ENCODE measurements at regions not wholly inside any gene's neighbourhood (a gene's known extent, or its start where the extent isn't known, plus 50 kb on each side); places are given as distances from the start of the nearest gene placed in this dataset.
"Not testable (repeated sequence)": the region's sequence is repeated elsewhere in the genome, so short reads cannot be mapped to it uniquely, and the experiment has no call there.

DNA sequence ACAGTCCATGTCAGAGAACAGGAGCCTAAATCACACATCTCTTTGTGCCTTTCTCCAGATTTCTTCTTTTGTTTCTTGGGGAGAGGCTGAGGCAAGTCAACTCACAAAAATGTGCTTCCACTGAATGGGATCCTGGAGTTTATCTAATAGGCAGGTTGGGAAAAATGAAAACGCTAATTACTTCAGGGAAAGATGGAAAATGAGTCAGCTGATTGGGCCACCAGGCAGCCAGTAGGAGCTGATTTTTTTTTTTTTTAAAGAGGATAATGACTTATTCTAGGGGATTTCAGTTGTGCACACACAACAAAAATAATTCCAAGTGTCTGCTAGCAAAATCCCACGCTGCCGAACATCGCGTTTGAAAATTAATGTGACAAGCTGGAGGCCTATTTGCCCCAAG is 412.8 kb upstream of the ZMIZ1 start:
- Mint-ChIP-seq H3K4me3 (no peak overlapping the region), H3K9me3 (no peaks in the 10 kb centered on the region), H3K27ac (no peak overlapping the region), H3K27me3 (peaks cover 19% of the 10 kb centered on the region), H3K4me1 (no peaks in the 10 kb centered on the region), H3K36me3 (ENCODE audit: low read depth) (no peaks in the 10 kb centered on the region)
- no peak for ATAC-seq (replicated peaks)

GRCh38 chr10:78656417-78657162 is 412.2 kb upstream of the ZMIZ1 start:
- no peaks in the 10 kb centered on the region for H3K9me3 Mint-ChIP-seq
- no peak overlapping the region for H3K27ac Mint-ChIP-seq
- no peak overlapping the region for H3K4me3 Mint-ChIP-seq
- peaks cover 15% of the 10 kb centered on the region for H3K27me3 Mint-ChIP-seq
- no peak for ATAC-seq (replicated peaks)
- H3K4me1 Mint-ChIP-seq = no peaks in the 10 kb centered on the region
- H3K36me3 Mint-ChIP-seq (ENCODE audit: low read depth) = no peaks in the 10 kb centered on the region

DNA sequence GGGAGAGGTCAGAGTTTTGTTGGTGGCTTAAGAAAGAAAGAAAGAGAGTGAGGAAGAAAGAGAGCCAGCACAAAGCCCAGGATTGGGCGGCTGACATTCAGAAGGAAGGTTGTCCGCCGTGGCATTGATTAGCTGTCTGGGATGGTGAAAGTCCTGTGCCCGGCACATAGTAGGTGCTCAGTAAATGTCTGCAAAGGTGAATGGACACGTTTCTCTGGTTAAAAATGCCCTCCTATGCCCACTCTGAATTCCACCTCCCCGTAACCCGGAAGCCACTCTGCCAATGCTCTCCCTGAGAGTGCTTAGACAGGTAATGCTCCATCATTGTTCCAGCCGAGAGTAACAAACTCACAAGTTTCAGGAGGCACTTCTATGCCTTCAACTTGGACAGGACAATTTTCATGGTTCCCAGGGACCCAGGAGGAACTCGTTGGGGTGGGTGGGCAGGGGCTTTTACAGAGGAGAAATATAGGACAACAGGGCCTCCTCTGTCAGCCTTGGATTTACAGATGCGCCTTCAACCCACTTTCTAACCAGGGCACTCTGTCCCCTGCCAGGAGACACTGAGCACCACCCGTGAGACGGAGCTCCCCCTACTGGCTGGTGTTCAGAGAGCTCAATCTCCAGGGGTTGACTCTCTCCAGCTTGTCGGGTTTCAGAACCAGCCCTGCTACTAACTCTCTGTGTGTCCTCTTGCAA is 411.5 kb upstream of the ZMIZ1 start:
- no peaks in the 10 kb centered on the region for H3K4me1 Mint-ChIP-seq
- H3K27ac Mint-ChIP-seq = no peak overlapping the region
- ATAC-seq (replicated peaks) = peak; percentile 82
- no peak overlapping the region for H3K4me3 Mint-ChIP-seq
- peaks cover 13% of the 10 kb centered on the region for H3K27me3 Mint-ChIP-seq
- H3K36me3 Mint-ChIP-seq (ENCODE audit: low read depth) = no peaks in the 10 kb centered on the region
- no peaks in the 10 kb centered on the region for H3K9me3 Mint-ChIP-seq

DNA sequence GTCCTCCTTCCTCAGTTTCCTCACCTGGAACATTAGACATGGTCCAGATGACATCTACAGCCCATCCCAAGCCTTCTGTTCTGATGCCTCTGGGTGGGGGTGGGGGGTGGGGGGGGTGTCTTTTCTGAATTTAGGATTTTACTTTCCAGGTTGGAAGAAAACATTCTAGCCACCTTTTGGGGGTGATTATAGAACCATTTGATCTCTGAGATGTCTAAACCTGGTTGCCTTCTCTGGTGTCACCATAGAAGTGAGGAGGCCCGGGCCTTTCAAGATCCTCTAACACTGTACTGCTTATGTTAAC is 411.0 kb upstream of the ZMIZ1 start:
- Mint-ChIP-seq H3K4me1 (no peaks in the 10 kb centered on the region), H3K27me3 (peaks cover 15% of the 10 kb centered on the region), H3K9me3 (no peaks in the 10 kb centered on the region), H3K36me3 (ENCODE audit: low read depth) (no peaks in the 10 kb centered on the region), H3K27ac (no peak overlapping the region), H3K4me3 (no peak overlapping the region)
- ATAC-seq (replicated peaks) = no peak

DNA sequence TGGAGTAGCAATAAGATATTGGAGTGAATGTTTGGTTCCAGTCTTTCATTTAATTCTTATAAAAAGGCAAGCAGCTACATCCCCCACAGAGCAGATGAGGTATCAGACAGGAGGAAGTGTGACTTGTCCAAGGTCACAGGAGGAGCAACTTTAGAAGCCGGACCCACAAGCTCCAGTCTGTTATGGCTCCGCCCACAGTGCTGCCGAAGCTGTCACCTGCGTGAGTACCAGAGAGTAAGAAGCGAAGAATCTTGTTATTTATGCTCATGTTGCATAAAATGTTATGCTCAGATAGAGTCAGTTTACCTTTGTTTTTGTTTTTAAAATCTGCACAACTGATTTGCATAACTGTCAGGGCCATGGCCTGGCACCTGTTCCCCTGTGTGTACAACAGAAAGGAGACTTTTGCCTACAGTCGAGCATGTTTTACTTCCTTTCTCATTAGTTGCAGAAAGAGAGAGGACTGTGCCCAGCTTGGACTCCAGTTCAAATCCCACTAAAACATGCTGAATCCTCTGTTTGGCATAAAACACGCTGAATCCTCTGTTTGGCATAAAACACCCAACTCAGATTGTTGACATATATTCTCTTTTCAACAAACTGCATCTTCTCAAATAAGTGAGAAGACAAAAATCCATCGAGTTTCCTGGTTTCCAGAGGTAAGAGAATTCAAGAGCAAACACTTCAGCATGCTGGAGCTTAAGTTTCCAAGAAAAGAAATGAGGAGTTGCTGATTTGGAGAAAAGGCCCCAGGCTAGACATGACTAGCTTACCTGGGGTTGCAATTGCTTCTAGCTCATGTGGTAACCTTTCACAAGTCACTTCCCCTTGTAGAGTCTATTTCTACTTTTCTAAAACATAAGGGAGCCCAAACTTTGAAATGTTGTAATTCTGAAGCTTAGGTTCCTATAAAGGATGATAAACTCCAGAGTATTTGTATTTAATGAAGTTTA is 409.8 kb upstream of the ZMIZ1 start:
- H3K27me3 Mint-ChIP-seq = peaks cover 14% of the 10 kb centered on the region
- H3K4me1 Mint-ChIP-seq = no peaks in the 10 kb centered on the region
- no peak overlapping the region for H3K4me3 Mint-ChIP-seq
- H3K9me3 Mint-ChIP-seq = no peaks in the 10 kb centered on the region
- ATAC-seq (replicated peaks) = no peak
- no peak overlapping the region for H3K27ac Mint-ChIP-seq
- H3K36me3 Mint-ChIP-seq (ENCODE audit: low read depth) = no peaks in the 10 kb centered on the region

DNA sequence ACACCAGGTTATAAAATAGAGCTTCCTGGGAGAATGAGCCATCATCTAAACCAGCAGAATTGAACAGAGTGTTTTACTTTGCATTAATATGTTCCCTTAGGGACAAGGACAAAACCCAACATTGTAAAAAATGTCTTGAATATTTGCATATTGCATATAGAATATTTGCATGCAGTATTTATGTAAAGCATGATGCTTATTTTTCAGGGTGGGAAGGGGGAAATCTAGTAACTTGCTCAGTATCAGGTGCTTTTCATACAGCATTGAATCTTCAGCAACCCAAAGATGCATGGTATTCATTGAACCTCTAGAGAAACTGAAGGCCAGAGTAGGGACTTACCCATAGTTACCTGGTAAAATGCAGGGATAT is 409.2 kb upstream of the ZMIZ1 start:
- Mint-ChIP-seq H3K27me3 (peaks cover 17% of the 10 kb centered on the region), H3K4me3 (no peak overlapping the region), H3K9me3 (no peaks in the 10 kb centered on the region), H3K27ac (no peak overlapping the region), H3K36me3 (ENCODE audit: low read depth) (no peaks in the 10 kb centered on the region), H3K4me1 (no peaks in the 10 kb centered on the region)
- no peak for ATAC-seq (replicated peaks)

- Mint-ChIP-seq H3K27me3 (peaks cover 17% of the 10 kb centered on the region), H3K27ac (no peak overlapping the region), H3K9me3 (no peaks in the 10 kb centered on the region), H3K4me1 (no peaks in the 10 kb centered on the region), H3K36me3 (ENCODE audit: low read depth) (no peaks in the 10 kb centered on the region), H3K4me3 (no peak overlapping the region)
- no peak for ATAC-seq (replicated peaks)
Observed at GRCh38 chr10:78660446-78661106, 408.2 kb upstream of the ZMIZ1 start.

- no peaks in the 10 kb centered on the region for H3K9me3 Mint-ChIP-seq
- no peak overlapping the region for H3K4me3 Mint-ChIP-seq
- no peaks in the 10 kb centered on the region for H3K4me1 Mint-ChIP-seq
- H3K27me3 Mint-ChIP-seq = peaks cover 31% of the 10 kb centered on the region
- no peaks in the 10 kb centered on the region for H3K36me3 Mint-ChIP-seq (ENCODE audit: low read depth)
- H3K27ac Mint-ChIP-seq = no peak overlapping the region
- ATAC-seq (replicated peaks) = no peak
Observed at GRCh38 chr10:78663721-78664120, 405.0 kb upstream of the ZMIZ1 start.

DNA sequence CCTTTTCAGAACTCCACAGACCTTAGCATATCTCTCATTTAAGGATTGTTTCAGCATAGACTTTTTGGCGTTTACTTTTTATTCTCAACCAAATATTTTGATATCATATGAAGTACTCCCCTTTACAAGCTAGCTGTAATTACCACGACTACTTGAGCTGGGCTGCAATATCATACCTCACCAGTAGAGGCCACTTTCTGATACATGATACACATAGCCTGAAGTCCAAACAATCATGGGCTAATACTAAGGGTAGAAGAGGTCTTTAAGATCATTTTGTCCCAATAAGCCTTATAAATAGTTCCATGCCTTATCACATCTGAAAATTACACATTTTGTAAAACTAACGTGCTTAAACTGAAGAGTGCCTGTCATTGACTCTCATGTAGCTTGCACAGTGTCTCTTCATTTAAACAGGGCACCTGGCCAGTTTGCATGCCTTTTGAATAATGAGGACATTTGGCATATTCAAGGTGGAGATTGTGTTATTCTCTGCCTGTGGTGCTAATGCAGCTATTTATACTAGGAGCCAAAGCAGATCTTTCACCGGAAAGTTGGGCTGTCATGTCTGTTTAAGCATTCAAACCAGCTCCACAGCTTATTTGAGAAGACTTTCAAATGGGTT is 403.7 kb upstream of the ZMIZ1 start:
- no peaks in the 10 kb centered on the region for H3K4me1 Mint-ChIP-seq
- no peak for ATAC-seq (replicated peaks)
- H3K36me3 Mint-ChIP-seq (ENCODE audit: low read depth) = no peaks in the 10 kb centered on the region
- H3K27ac Mint-ChIP-seq = no peak overlapping the region
- H3K9me3 Mint-ChIP-seq = no peaks in the 10 kb centered on the region
- peaks cover 38% of the 10 kb centered on the region for H3K27me3 Mint-ChIP-seq
- H3K4me3 Mint-ChIP-seq = no peak overlapping the region

- Mint-ChIP-seq H3K4me3 (no peak overlapping the region), H3K36me3 (ENCODE audit: low read depth) (no peaks in the 10 kb centered on the region), H3K9me3 (no peaks in the 10 kb centered on the region), H3K27me3 (peaks cover 13% of the 10 kb centered on the region), H3K27ac (no peak overlapping the region), H3K4me1 (no peaks in the 10 kb centered on the region)
- no peak for ATAC-seq (replicated peaks)
Observed at GRCh38 chr10:78672918-78673317, 395.8 kb upstream of the ZMIZ1 start.

DNA sequence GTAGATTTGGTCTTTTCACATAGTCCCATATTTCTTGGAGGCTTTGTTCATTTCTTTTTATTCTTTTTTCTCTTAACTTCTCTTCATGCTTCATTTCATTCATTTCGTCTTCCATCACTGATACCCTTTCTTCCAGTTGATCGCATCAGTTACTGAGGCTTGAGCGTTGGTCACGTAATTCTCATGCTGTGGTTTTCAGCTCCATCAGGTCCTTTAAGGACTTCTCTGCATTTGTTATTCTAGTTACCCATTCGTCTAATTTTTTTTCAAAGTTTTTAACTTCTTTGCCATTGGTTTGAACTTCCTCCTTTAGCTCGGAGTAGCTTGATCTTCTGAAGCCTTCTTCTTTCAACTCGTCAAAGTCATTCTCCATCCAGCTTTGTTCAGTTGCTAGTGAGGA is 387.6 kb upstream of the ZMIZ1 start:
- ATAC-seq (replicated peaks); H3K4me3 Mint-ChIP-seq; H3K36me3 Mint-ChIP-seq (ENCODE audit: low read depth); H3K27me3 Mint-ChIP-seq; H3K9me3 Mint-ChIP-seq; H3K27ac Mint-ChIP-seq; H3K4me1 Mint-ChIP-seq: not testable (repeated sequence)

- ATAC-seq (replicated peaks); H3K4me3 Mint-ChIP-seq; H3K4me1 Mint-ChIP-seq; H3K27ac Mint-ChIP-seq; H3K9me3 Mint-ChIP-seq; H3K36me3 Mint-ChIP-seq (ENCODE audit: low read depth); H3K27me3 Mint-ChIP-seq: not testable (repeated sequence)
Observed at GRCh38 chr10:78681986-78682385, 386.8 kb upstream of the ZMIZ1 start.

- ATAC-seq (replicated peaks) = no peak
- no peaks in the 10 kb centered on the region for H3K36me3 Mint-ChIP-seq (ENCODE audit: low read depth)
- H3K4me3 Mint-ChIP-seq = no peak overlapping the region
- H3K27ac Mint-ChIP-seq = no peak overlapping the region
- no peaks in the 10 kb centered on the region for H3K4me1 Mint-ChIP-seq
- peaks cover 4% of the 10 kb centered on the region for H3K27me3 Mint-ChIP-seq
- H3K9me3 Mint-ChIP-seq = no peaks in the 10 kb centered on the region
Observed at GRCh38 chr10:78684947-78685346, 383.8 kb upstream of the ZMIZ1 start.

DNA sequence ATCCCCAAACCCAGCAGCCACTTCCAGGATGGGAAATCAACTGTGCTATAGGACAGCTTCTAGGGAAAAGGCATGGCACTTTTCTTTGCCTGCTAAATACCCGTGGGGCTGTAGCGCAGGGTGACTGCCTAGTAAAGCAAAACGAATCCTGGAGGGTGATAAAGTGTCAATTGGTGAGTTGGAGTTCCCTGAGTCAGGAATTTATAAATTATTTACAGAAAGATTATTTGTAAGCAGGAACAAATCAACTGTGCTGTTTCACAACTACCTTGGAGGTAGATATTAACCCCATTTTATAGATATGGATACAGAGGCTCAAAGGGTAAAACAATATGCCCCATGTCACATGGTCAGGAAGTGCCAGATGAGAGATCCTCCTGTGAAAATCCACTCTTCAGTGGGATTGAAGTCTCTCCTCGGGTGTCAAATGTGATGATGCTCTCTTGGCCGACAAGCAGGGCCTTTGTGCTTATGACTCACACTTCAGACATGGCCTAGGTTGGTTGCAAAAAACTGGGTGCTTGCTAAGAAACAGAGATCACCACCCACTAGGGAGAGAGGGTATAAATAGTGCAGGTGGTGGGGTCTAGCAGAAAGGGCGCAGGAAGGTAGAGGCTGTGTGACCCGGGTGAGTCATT is 383.2 kb upstream of the ZMIZ1 start:
- peaks cover 4% of the 10 kb centered on the region for H3K27me3 Mint-ChIP-seq
- ATAC-seq (replicated peaks) = no peak
- no peak overlapping the region for H3K4me3 Mint-ChIP-seq
- no peak overlapping the region for H3K27ac Mint-ChIP-seq
- no peaks in the 10 kb centered on the region for H3K9me3 Mint-ChIP-seq
- H3K36me3 Mint-ChIP-seq (ENCODE audit: low read depth) = no peaks in the 10 kb centered on the region
- H3K4me1 Mint-ChIP-seq = no peaks in the 10 kb centered on the region

Data from activated T-helper 17 cell treated with anti-CD3 and anti-CD28 coated beads, Interleukin-2, amount 50 U/mL, for 72 hours (primary cell).